ENCODE measurements at regions not wholly inside any gene's neighbourhood (a gene's known extent, or its start where the extent isn't known, plus 50 kb on each side); places are given as distances from the start of the nearest gene placed in this dataset.

- no peak for DNase-seq
Measured at GRCh38 chr2:133812826-133813617, 244.8 kb upstream of the NCKAP5 start.

GRCh38 chr2:133814890-133815289, 246.6 kb upstream of the NCKAP5 start:
- no peak for DNase-seq

GRCh38 chr2:133816037-133816436, 247.8 kb upstream of the NCKAP5 start:
- DNase-seq, result no peak

GRCh38 chr2:133817680-133818566, 249.7 kb upstream of the NCKAP5 start:
- DNase-seq, result peak; percentile 32

- DNase-seq, result no peak
Measured at GRCh38 chr2:133818661-133819060, 250.4 kb upstream of the NCKAP5 start.

GRCh38 chr2:133819906-133820305, 251.6 kb upstream of the NCKAP5 start:
- DNase-seq, result peak; percentile 38

- DNase-seq, result no peak
Measured at GRCh38 chr2:133821107-133821760, 253.0 kb upstream of the NCKAP5 start.

- no peak for DNase-seq
Measured at GRCh38 chr2:133822517-133823225, 254.4 kb upstream of the NCKAP5 start.

GRCh38 chr2:133823226-133823550, 254.9 kb upstream of the NCKAP5 start:
- DNase-seq, result no peak

GRCh38 chr2:133824869-133825268, 256.6 kb upstream of the NCKAP5 start:
- DNase-seq, result no peak

- no peak for DNase-seq
Measured at GRCh38 chr2:133825778-133826177, 257.5 kb upstream of the NCKAP5 start.

- DNase-seq, result no peak
Measured at GRCh38 chr2:133828913-133829312, 260.6 kb upstream of the NCKAP5 start.

- no peak for DNase-seq
Measured at GRCh38 chr2:133829450-133830020, 261.3 kb upstream of the NCKAP5 start.

GRCh38 chr2:133833746-133834145, 265.5 kb upstream of the NCKAP5 start:
- DNase-seq, result no peak

GRCh38 chr2:133835821-133836619, 267.8 kb upstream of the NCKAP5 start:
- no peak for DNase-seq

- DNase-seq, result no peak
Measured at GRCh38 chr2:133836691-133837345, 268.6 kb upstream of the NCKAP5 start.

- DNase-seq, result peak; percentile 7
Measured at GRCh38 chr2:133837441-133838094, 269.3 kb upstream of the NCKAP5 start.

- peak; percentile 57 for DNase-seq
Measured at GRCh38 chr2:133838642-133839365, 270.5 kb upstream of the NCKAP5 start.

- no peak for DNase-seq
Measured at GRCh38 chr2:133839677-133840076, 271.4 kb upstream of the NCKAP5 start.
